HUES64 (cell line): ENCODE measurements at regions not wholly inside any gene's neighbourhood (a gene's known extent, or its start where the extent isn't known, plus 50 kb on each side); places are given as distances from the start of the nearest gene placed in this dataset.
"Not testable (repeated sequence)": the region's sequence is repeated elsewhere in the genome, so short reads cannot be mapped to it uniquely, and the experiment has no call there.

ENCODE experiments used
- H3K27ac ChIP-seq: 2 replicates; pipeline ENCODE4 v1.7.0; 2013; ENCODE audit warnings: low read depth, low read length, inconsistent platforms
- H3K27me3 ChIP-seq: 2 replicates; pipeline ENCODE4 v1.6.1; 2013; ENCODE audit warnings: mild to moderate bottlenecking, low read length; ENCODE audit not compliant: insufficient read depth
- H3K36me3 ChIP-seq: 2 replicates; pipeline ENCODE4 v1.6.1; 2013; ENCODE audit warnings: mild to moderate bottlenecking, low read length; ENCODE audit not compliant: insufficient read depth
- H3K4me1 ChIP-seq: 2 replicates; pipeline ENCODE4 v1.6.1; 2013; ENCODE audit warnings: mild to moderate bottlenecking, low read length, moderate library complexity; ENCODE audit not compliant: insufficient read depth
- H3K4me3 ChIP-seq: 2 replicates; pipeline ENCODE4 v1.5.1; 2013; ENCODE audit warnings: mild to moderate bottlenecking, low read length, moderate library complexity
- H3K9ac ChIP-seq: 2 replicates; pipeline ENCODE4 v1.6.1; 2013; ENCODE audit warnings: mild to moderate bottlenecking, low read depth, low read length
- H3K9me3 ChIP-seq: 2 replicates; pipeline ENCODE4 v1.6.1; 2013; ENCODE audit warnings: low read depth, low read length; ENCODE audit not compliant: insufficient read depth
- WGBS: fragments of 150-250, 120-280 bp; methylation state at CpG from one replicate; pipeline ENCODE4 v1.1.7; 2013; ENCODE audit warnings: missing lambda C conversion rate; 5-methylcytosine and 5-hydroxymethylcytosine counted together

GRCh38 chr15:35247150-35247549 is 162.1 kb upstream of the NANOGP8 start:
- Histone ChIP-seq H3K4me1 (peaks cover 27% of the 10 kb centered on the region), H3K4me3 (no peak overlapping the region), H3K36me3 (no peaks in the 10 kb centered on the region), H3K9ac (no peak overlapping the region), H3K27ac (no peak overlapping the region), H3K27me3 (no peaks in the 10 kb centered on the region), H3K9me3 (no peaks in the 10 kb centered on the region)

- Histone ChIP-seq H3K9me3 (no peaks in the 10 kb centered on the region), H3K9ac (no peak overlapping the region), H3K27me3 (no peaks in the 10 kb centered on the region), H3K36me3 (no peaks in the 10 kb centered on the region), H3K4me3 (no peak overlapping the region), H3K4me1 (peaks cover 26% of the 10 kb centered on the region), H3K27ac (peak overlapping the region; percentile 47; the same call in 1 of the 2 replicates)
- WGBS = 35% methylated on average over 4 of the region's 4 CpGs
Measured at GRCh38 chr15:35246451-35246850, 161.4 kb upstream of the NANOGP8 start.

GRCh38 chr15:35245681-35246080 is 160.6 kb upstream of the NANOGP8 start:
- Histone ChIP-seq H3K27ac (peak overlapping the region; percentile 54; the same call in 1 of the 2 replicates), H3K4me1 (peaks cover 26% of the 10 kb centered on the region)
- not testable (repeated sequence) for H3K9ac ChIP-seq, H3K9me3 ChIP-seq, H3K4me3 ChIP-seq, H3K36me3 ChIP-seq, H3K27me3 ChIP-seq
- 5% methylated on average over 2 of the region's 2 CpGs for WGBS

GRCh38 chr15:35244227-35244626 is 159.1 kb upstream of the NANOGP8 start:
- Histone ChIP-seq H3K4me1 (peaks cover 26% of the 10 kb centered on the region), H3K27ac (no peak overlapping the region), H3K27me3 (no peaks in the 10 kb centered on the region), H3K36me3 (no peaks in the 10 kb centered on the region), H3K4me3 (no peak overlapping the region), H3K9ac (no peak overlapping the region), H3K9me3 (no peaks in the 10 kb centered on the region)
- 91% methylated on average over 3 of the region's 3 CpGs for WGBS

GRCh38 chr15:35243758-35244157 is 158.7 kb upstream of the NANOGP8 start:
- no peaks in the 10 kb centered on the region for H3K27me3 ChIP-seq
- no CpG with 5 or more reads among the region's 3 CpGs for WGBS
- H3K27ac ChIP-seq = no peak overlapping the region
- H3K4me1 ChIP-seq = peaks cover 26% of the 10 kb centered on the region
- no peak overlapping the region for H3K4me3 ChIP-seq
- no peaks in the 10 kb centered on the region for H3K36me3 ChIP-seq
- no peaks in the 10 kb centered on the region for H3K9me3 ChIP-seq
- H3K9ac ChIP-seq = no peak overlapping the region

- H3K4me3 ChIP-seq, H3K9me3 ChIP-seq, H3K4me1 ChIP-seq, H3K27ac ChIP-seq, H3K9ac ChIP-seq, H3K36me3 ChIP-seq, H3K27me3 ChIP-seq: not testable (repeated sequence)
- 96% methylated on average over 6 of the region's 6 CpGs for WGBS
Measured at GRCh38 chr15:35239693-35240092, 154.6 kb upstream of the NANOGP8 start.

GRCh38 chr15:35238448-35238847 is 153.4 kb upstream of the NANOGP8 start:
- H3K27ac ChIP-seq, H3K36me3 ChIP-seq, H3K27me3 ChIP-seq, H3K4me1 ChIP-seq, H3K4me3 ChIP-seq, H3K9ac ChIP-seq, H3K9me3 ChIP-seq: not testable (repeated sequence)
- WGBS = 85% methylated on average over 3 of the region's 3 CpGs

- H3K4me3 ChIP-seq = no peak overlapping the region
- 90% methylated on average over 1 of the region's 3 CpGs for WGBS
- H3K4me1 ChIP-seq = no peaks in the 10 kb centered on the region
- H3K27ac ChIP-seq = no peak overlapping the region
- no peak overlapping the region for H3K9ac ChIP-seq
- no peaks in the 10 kb centered on the region for H3K27me3 ChIP-seq
- H3K9me3 ChIP-seq = no peaks in the 10 kb centered on the region
- no peaks in the 10 kb centered on the region for H3K36me3 ChIP-seq
Measured at GRCh38 chr15:35229085-35229484, 144.0 kb upstream of the NANOGP8 start.

GRCh38 chr15:35218215-35218614 is 133.1 kb upstream of the NANOGP8 start:
- WGBS = 100% methylated on average over 1 of the region's 1 CpG
- Histone ChIP-seq H3K36me3 (no peaks in the 10 kb centered on the region), H3K27me3 (no peaks in the 10 kb centered on the region)

GRCh38 chr15:35215093-35215492 is 130.0 kb upstream of the NANOGP8 start:
- H3K9me3 ChIP-seq = no peaks in the 10 kb centered on the region
- no peak overlapping the region for H3K9ac ChIP-seq
- H3K4me3 ChIP-seq = no peak overlapping the region
- H3K4me1 ChIP-seq = peaks cover 5% of the 10 kb centered on the region; the same call in 1 of the 2 replicates
- H3K27ac ChIP-seq = no peak overlapping the region
- H3K36me3 ChIP-seq = no peaks in the 10 kb centered on the region
- no peaks in the 10 kb centered on the region for H3K27me3 ChIP-seq

More at GRCh38 chr15:35218215-35218614, 133.1 kb upstream of the NANOGP8 start:
- H3K4me3 ChIP-seq = no peak overlapping the region
- no peak overlapping the region for H3K9ac ChIP-seq
- H3K27ac ChIP-seq = no peak overlapping the region
- H3K9me3 ChIP-seq = 0 out of 2 replicates have a peak, but pooled peaks cover 3% of the 10 kb centered on the region
- peaks cover 3% of the 10 kb centered on the region; the same call in 1 of the 2 replicates for H3K4me1 ChIP-seq

- H3K4me1 ChIP-seq = peaks cover 10% of the 10 kb centered on the region; the same call in 1 of the 2 replicates
- H3K9ac ChIP-seq = no peak overlapping the region
- H3K9me3 ChIP-seq = no peaks in the 10 kb centered on the region
- no peak overlapping the region for H3K4me3 ChIP-seq
- no peaks in the 10 kb centered on the region for H3K27me3 ChIP-seq
- H3K27ac ChIP-seq = no peak overlapping the region
- H3K36me3 ChIP-seq = no peaks in the 10 kb centered on the region
Measured at GRCh38 chr15:35211240-35211902, 126.3 kb upstream of the NANOGP8 start.

GRCh38 chr15:35210370-35210769 is 125.3 kb upstream of the NANOGP8 start:
- H3K27ac ChIP-seq = no peak overlapping the region
- no peak overlapping the region for H3K9ac ChIP-seq
- no peaks in the 10 kb centered on the region for H3K36me3 ChIP-seq
- H3K9me3 ChIP-seq = no peaks in the 10 kb centered on the region
- no peak overlapping the region for H3K4me3 ChIP-seq
- no peaks in the 10 kb centered on the region for H3K27me3 ChIP-seq
- peaks cover 10% of the 10 kb centered on the region; the same call in 1 of the 2 replicates for H3K4me1 ChIP-seq
- 50% methylated on average over 2 of the region's 2 CpGs for WGBS
